ENCODE measurements at regions not wholly inside any gene's neighbourhood (a gene's known extent, or its start where the extent isn't known, plus 50 kb on each side); places are given as distances from the start of the nearest gene placed in this dataset.
"Not testable (repeated sequence)": the region's sequence is repeated elsewhere in the genome, so short reads cannot be mapped to it uniquely, and the experiment has no call there.

GRCh38 chr1:146393796-146394195 lies 165.0 kb upstream of the NOTCH2NLA start:
- H3K4me3 ChIP-seq, result not testable (repeated sequence)

GRCh38 chr1:146393154-146393553 lies 164.3 kb upstream of the NOTCH2NLA start:
- H3K27me3 ChIP-seq (ENCODE audit: control insufficient read depth in 2 of 2, insufficient read depth in 2 of 2, low read length in 2 of 2); H3K4me1 ChIP-seq (replicated peaks in 1 of 2; ENCODE audit: control insufficient read depth in 2 of 2, insufficient read depth in 2 of 2, low read length in 2 of 2); CTCF ChIA-PET (ENCODE audit: low intra/inter-chr PET ratio); BruUV-seq (replicated peaks); POLR2A ChIA-PET; H3K4me3 ChIP-seq; H3K79me2 ChIP-seq (ENCODE audit: control insufficient read depth, insufficient read depth, low read length); H3K27ac ChIP-seq (ENCODE audit: extremely low read depth, low read depth, low read length); H3K9ac ChIP-seq (ENCODE audit: insufficient read depth in 1 of 2, low read depth in 2 of 2, low read length in 2 of 2); H3K9me1 ChIP-seq (ENCODE audit: control insufficient read depth, insufficient read depth, low read length); ATAC-seq; H3K4me2 ChIP-seq (ENCODE audit: insufficient read depth, low read length); H2AFZ ChIP-seq (ENCODE audit: low read depth, low read length); FAIRE-seq; H3K9me3 ChIP-seq (replicated peaks; ENCODE audit: control insufficient read depth, insufficient read depth, low read depth, low read length); DNase-seq (ENCODE audit: extremely low read depth in 1 of 4, low spot score in 3 of 4); H3K36me3 ChIP-seq (ENCODE audit: control insufficient read depth, insufficient read depth, low read length); intact Hi-C loops (cut with micrococcal nuclease); in situ Hi-C loops (cut with MboI); H4K20me1 ChIP-seq (replicated peaks; ENCODE audit: control insufficient read depth, insufficient read depth, low read length): not testable (repeated sequence)
- 60% methylated on average over 1 of the region's 19 CpGs for WGBS (ENCODE audit: insufficient coverage, low coverage, missing lambda C conversion rate)

More at GRCh38 chr1:146393796-146394195, 165.0 kb upstream of the NOTCH2NLA start:
- POLR2A ChIA-PET; CTCF ChIA-PET (ENCODE audit: low intra/inter-chr PET ratio); H3K27me3 ChIP-seq (ENCODE audit: control insufficient read depth in 2 of 2, insufficient read depth in 2 of 2, low read length in 2 of 2); H3K9ac ChIP-seq (ENCODE audit: insufficient read depth in 1 of 2, low read depth in 2 of 2, low read length in 2 of 2); H3K4me1 ChIP-seq (replicated peaks in 1 of 2; ENCODE audit: control insufficient read depth in 2 of 2, insufficient read depth in 2 of 2, low read length in 2 of 2); H2AFZ ChIP-seq (ENCODE audit: low read depth, low read length); H3K9me1 ChIP-seq (ENCODE audit: control insufficient read depth, insufficient read depth, low read length); H3K4me2 ChIP-seq (ENCODE audit: insufficient read depth, low read length); intact Hi-C loops (cut with micrococcal nuclease); FAIRE-seq; H3K27ac ChIP-seq (ENCODE audit: extremely low read depth, low read depth, low read length); DNase-seq (ENCODE audit: extremely low read depth in 1 of 4, low spot score in 3 of 4); H4K20me1 ChIP-seq (replicated peaks; ENCODE audit: control insufficient read depth, insufficient read depth, low read length); H3K79me2 ChIP-seq (ENCODE audit: control insufficient read depth, insufficient read depth, low read length); ATAC-seq; in situ Hi-C loops (cut with MboI); H3K36me3 ChIP-seq (ENCODE audit: control insufficient read depth, insufficient read depth, low read length); H3K9me3 ChIP-seq (replicated peaks; ENCODE audit: control insufficient read depth, insufficient read depth, low read depth, low read length); BruUV-seq (replicated peaks): not testable (repeated sequence)
- WGBS (ENCODE audit: insufficient coverage, low coverage, missing lambda C conversion rate), result 83% methylated on average over 5 of the region's 23 CpGs

- H4K20me1 ChIP-seq (replicated peaks; ENCODE audit: control insufficient read depth, insufficient read depth, low read length); CTCF ChIA-PET (ENCODE audit: low intra/inter-chr PET ratio); H3K9me1 ChIP-seq (ENCODE audit: control insufficient read depth, insufficient read depth, low read length); H3K36me3 ChIP-seq (ENCODE audit: control insufficient read depth, insufficient read depth, low read length); DNase-seq (ENCODE audit: extremely low read depth in 1 of 4, low spot score in 3 of 4); H3K4me2 ChIP-seq (ENCODE audit: insufficient read depth, low read length); H3K4me3 ChIP-seq; H3K4me1 ChIP-seq (replicated peaks in 1 of 2; ENCODE audit: control insufficient read depth in 2 of 2, insufficient read depth in 2 of 2, low read length in 2 of 2); H3K27ac ChIP-seq (ENCODE audit: extremely low read depth, low read depth, low read length); FAIRE-seq; ATAC-seq; H3K9me3 ChIP-seq (replicated peaks; ENCODE audit: control insufficient read depth, insufficient read depth, low read depth, low read length); H3K79me2 ChIP-seq (ENCODE audit: control insufficient read depth, insufficient read depth, low read length); H3K9ac ChIP-seq (ENCODE audit: insufficient read depth in 1 of 2, low read depth in 2 of 2, low read length in 2 of 2); BruUV-seq (replicated peaks); H2AFZ ChIP-seq (ENCODE audit: low read depth, low read length); POLR2A ChIA-PET; H3K27me3 ChIP-seq (ENCODE audit: control insufficient read depth in 2 of 2, insufficient read depth in 2 of 2, low read length in 2 of 2); intact Hi-C loops (cut with micrococcal nuclease): not testable (repeated sequence)
- in situ Hi-C loops (cut with MboI), result loop anchor here (5.0 kb wide), 1 partner anchor 1842 kb away; no protein-coding TSS in a partner anchor
- 69% methylated on average over 4 of the region's 6 CpGs for WGBS (ENCODE audit: insufficient coverage, low coverage, missing lambda C conversion rate)
Observed at GRCh38 chr1:146389178-146389577, 160.4 kb upstream of the NOTCH2NLA start.

Data from K562 (cell line).